NOMO-1 treated with DMSO at 0.1 percent for 48 hours (cell line): ENCODE measurements at regions not wholly inside any gene's neighbourhood (a gene's known extent, or its start where the extent isn't known, plus 50 kb on each side); places are given as distances from the start of the nearest gene placed in this dataset.

Experiments used
- DNase-seq: peaks from one replicate; lab custom pipeline; 2025; ENCODE audit not compliant: unreplicated experiment; lab: John Stamatoyannopoulos, UW

- no peak for DNase-seq
Observed at GRCh38 chr1:218754477-218754876, 409.3 kb downstream of the TGFB2 start.

DNA sequence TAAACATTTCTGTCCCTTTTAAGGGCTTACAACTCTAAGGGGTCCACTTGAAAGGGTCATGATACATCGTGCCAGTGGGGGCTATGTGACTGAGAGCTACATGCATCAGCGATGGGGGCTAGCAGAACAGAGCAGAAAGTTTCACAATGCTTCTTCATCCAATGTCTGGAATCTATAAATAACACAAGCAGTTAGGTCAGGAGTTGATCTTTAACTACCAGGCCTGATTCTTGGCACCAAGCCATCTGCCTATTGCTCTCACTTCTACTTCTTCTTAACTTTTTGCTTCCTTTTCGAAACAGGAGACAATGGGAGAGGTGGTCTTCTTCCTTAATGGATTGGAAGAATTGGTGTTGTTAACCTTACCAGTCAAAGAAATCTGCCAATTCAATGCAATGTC is 410.0 kb downstream of the TGFB2 start:
- peak; percentile 39 for DNase-seq

GRCh38 chr1:218759795-218760194 is 413.9 kb upstream of the LYPLAL1 start:
- no peak for DNase-seq

- no peak for DNase-seq
Observed at GRCh38 chr1:218760601-218761570, 412.8 kb upstream of the LYPLAL1 start.

- DNase-seq, result no peak
Observed at GRCh38 chr1:218763538-218763937, 410.1 kb upstream of the LYPLAL1 start.

DNA sequence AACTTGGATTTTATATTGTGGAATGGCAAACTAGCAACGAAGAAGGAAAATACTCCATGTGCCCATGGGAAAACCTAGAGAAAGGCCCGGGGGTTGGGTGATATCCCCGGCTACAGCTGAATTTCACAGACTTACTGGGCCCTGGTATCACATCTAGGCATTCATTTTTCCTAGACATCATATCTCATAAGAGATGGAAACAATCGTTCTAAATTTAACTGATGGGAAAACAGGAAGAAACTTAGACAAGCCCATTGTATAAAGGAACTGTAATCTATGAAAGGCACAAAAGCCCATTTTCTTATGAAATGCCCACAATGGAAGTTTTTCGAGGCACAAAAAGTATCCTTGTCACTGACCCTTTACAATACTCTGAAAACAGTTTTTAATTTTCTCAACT is 407.9 kb upstream of the LYPLAL1 start:
- DNase-seq, result no peak

DNA sequence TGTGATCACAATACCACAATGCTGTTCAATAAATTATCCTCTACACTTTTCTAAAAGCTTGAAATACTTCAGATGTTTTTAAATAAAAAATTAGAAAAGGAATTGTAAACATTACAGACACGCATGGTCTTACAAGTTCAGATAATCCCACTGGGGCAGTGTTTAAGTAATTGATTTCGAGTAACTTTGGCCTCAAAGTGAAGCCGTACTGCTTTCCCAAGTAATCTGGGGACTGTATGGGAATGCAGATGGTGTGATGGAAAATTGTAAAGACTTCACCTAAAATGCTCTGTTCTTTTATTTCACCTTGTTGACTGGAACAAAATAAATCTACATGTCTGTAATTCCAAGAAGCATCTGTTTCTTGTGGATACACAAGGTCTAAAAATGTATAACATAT is 401.7 kb upstream of the LYPLAL1 start:
- DNase-seq, result no peak

DNA sequence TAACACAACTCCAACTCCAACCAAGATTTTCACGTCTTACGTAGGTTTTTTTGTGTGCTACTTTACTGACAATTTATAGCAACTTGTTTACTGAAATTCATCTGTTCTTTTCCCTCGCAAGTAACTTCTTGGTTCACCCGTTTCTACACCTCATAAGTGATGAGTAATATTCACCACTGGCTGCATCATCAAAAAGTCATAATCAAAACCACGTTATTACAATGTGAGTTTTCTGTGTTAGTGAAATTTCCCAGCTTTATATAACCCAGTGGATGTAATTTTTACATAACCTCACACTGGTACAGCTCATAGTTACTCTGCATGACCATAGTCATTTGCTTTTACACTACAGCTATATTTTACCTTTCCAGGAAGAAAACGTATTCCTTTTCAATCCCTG is 401.1 kb upstream of the LYPLAL1 start:
- no peak for DNase-seq

DNA sequence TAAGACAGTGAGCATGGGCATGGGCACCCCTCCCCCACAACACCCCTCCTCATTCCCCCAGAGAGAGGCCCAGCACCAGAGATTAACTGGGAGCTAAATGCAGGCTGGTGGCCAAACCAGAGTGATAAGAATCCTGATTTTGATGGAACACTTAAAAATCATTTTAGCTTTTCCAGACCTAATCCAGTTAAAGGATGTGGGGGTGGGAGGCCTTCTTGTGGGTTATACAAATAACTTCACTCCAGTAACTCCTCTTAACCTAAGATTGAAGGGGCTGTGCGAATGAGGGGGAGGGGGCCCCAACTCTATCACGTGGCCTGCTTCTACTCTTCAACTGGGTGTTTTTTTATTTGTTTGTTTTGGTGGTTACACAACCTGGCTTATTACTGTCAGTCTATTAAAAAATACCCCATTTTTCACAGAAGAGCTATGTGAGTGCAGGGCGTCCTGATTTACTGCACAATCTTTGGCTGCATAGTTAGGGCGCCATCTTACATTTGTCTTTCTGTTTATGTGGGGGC is 398.1 kb upstream of the LYPLAL1 start:
- DNase-seq, result no peak

DNA sequence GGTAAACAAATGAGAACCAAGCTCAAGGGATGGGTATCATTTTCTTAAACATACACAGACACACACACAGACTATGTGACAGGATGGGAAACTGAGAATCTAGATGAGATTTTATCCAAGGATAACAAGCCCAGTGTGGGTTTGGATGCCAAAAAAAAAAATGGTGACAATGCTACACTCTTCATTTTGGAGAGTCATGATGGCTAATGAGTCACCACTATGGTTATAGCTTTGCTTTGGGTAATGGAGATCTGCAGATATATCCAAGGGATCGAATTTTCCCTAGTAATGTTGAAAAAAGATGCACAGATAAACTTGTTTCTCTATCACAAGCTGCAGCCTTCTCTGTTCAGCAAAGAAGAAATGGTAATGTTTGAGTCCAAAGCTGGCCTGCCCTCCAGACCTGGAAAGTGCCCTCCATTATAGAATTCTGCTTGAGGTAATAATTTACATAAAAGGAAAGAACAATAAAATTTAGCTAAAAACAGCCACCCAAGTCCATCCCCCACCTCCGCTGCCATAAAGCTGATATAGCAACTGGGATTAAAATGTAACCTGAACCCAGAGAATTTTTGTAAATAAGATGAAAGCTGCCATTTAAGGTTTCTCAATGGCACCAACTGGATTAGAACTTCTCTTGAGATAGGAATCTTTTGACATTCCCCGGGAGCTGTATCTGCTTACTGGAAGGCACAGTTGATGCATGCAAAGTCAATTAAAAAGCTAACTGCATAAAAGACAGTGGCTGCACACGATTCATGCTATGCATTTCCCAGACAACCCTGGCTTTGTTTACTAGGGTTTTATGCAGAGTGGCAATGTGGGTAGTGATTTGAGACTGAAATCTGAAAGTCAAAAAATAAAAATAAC is 395.2 kb upstream of the LYPLAL1 start:
- DNase-seq, result no peak

DNA sequence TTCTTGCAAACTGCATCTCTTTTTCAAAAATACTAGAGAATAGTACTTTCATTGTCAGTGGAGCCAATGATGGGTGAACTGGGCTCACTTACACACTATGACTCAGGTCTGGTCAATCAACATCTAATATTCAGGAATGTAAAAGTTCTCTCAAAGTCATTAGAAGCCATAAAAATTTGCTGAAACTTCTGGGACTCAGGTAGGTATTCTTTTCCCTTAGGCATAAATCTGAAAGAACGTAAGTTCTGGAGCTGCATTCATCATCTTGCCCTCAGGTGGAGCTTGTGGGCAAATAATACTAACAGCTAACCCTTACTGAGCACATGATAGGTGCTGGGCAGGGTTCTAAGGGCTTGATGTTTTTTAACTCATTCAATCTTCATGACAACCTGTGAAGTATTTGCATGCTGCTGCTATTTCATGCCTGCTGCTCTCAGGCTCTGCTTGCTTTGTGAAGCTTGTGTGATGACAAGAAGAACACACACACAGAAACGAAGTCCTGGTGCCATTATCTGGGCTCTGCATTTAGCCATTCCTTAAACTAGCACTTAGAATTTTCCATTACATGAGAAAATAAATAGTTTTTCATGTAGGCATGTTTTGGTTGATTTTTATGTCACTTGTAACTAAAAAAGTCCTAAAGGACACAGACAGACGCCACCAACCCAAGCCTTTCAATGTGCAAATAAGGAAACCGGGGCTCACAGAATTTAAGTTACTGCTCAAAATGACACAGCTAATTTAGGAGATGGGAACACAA is 394.2 kb upstream of the LYPLAL1 start:
- no peak for DNase-seq

GRCh38 chr1:218783131-218783530 is 390.5 kb upstream of the LYPLAL1 start:
- no peak for DNase-seq

DNA sequence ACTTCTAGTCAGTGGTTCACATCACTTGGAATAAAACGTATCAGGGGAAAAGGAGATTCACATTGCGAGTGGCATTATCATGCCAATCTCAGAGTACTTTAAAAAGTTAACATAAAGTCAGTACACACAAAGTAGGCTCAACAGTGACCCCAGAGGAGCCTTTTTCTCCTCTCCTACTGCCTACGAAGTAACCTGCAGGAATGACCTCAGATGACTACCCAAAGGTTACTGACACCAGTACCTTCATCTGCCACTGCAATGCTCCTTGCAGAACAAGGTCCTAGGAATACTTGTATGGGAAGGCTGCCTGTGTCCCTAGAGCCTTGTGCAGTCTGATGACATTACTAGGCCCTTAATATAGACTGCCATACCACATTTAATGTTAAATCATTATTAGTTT is 389.8 kb upstream of the LYPLAL1 start:
- no peak for DNase-seq

GRCh38 chr1:218785928-218786327 is 387.8 kb upstream of the LYPLAL1 start:
- no peak for DNase-seq

GRCh38 chr1:218787826-218788225 is 385.9 kb upstream of the LYPLAL1 start:
- DNase-seq, result no peak

DNA sequence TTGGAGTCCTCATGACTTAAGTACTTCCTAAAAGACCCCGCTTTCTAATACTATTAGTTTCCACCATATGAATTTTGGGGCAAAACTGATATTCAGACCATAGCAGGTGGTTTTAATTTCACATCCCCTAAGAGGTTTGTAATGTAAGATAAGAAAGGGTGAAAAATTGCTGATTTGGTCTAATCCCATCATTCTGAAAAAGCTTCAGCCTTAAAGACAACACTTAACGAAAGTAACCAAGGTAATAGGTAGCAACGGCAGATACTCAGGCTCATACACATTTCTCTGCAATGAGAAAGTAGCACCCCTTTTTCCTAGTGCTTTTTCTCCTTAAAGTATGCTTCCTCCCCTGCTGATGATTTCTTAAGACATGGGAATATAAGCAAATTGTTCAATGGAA is 376.9 kb upstream of the LYPLAL1 start:
- no peak for DNase-seq

- no peak for DNase-seq
Observed at GRCh38 chr1:218802799-218803198, 370.9 kb upstream of the LYPLAL1 start.

- DNase-seq, result no peak
Observed at GRCh38 chr1:218803351-218803997, 370.2 kb upstream of the LYPLAL1 start.

GRCh38 chr1:218804014-218804785 is 369.5 kb upstream of the LYPLAL1 start:
- no peak for DNase-seq

- DNase-seq, result no peak
Observed at GRCh38 chr1:218809061-218809460, 364.6 kb upstream of the LYPLAL1 start.
